IMR-90 (cell line): ENCODE measurements at regions not wholly inside any gene's neighbourhood (a gene's known extent, or its start where the extent isn't known, plus 50 kb on each side); places are given as distances from the start of the nearest gene placed in this dataset.

Experiments
- CHD1 ChIP-seq: IDR thresholded peaks from 2 replicates; pipeline ENCODE4 v1.6.1; 2012; ENCODE audit warnings: low read depth, low read length, improper control_type of control experiment
- RCOR1 ChIP-seq: IDR thresholded peaks from 2 replicates; pipeline ENCODE4 v1.6.1; 2012; ENCODE audit warnings: mild to moderate bottlenecking, low read length, improper control_type of control experiment; ENCODE audit not compliant: insufficient replicate concordance
- SMC3 ChIP-seq: fragments of 150-350 bp; IDR thresholded peaks from 2 replicates; pipeline ENCODE4 v1.6.1; 2016; ENCODE audit warnings: low read depth, mild to moderate bottlenecking, antibody characterized with exemption, low read length, moderate library complexity

DNA sequence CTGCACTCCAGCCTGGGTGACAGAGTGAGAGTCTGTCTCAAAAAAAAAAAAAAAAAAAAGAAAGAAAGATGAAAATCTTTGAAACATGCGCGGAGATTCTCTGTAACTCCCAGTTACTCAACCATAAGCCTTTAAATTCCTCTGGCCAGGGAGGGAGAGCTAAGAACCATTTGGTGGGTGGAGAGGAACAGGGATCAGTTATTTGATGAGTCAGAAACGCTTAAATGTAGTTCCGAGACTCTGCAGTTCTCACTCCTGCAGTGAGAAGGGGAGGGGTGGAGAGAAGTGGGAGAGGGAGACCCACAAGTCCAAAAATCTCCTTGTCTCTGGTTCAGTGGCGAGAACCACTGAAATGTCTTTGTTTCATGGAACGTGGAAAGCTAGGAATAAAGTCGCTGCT is 266.7 kb downstream of the SOX9 start:
- TF ChIP-seq RCOR1 (no peak), SMC3 (peak; percentile 18; the same call in 1 of the 2 replicates), CHD1 (no peak)
